T-cell (primary cell): ENCODE measurements at regions not wholly inside any gene's neighbourhood (a gene's known extent, or its start where the extent isn't known, plus 50 kb on each side); places are given as distances from the start of the nearest gene placed in this dataset.

Experiments
- ATAC-seq, 4 experiments: fragments of 200-7000 bp in 3 of 4; fragments of 150-1000 bp in 1 of 4; cut with Tn5 transposase; replicated peaks in 1 of 4; 1 replicate in 3 of 4; 2 replicates in 1 of 4; pipeline ENCODE4 v1.10.0; 2021; ENCODE audit warnings: moderate library complexity in 3 of 4, mild to moderate bottlenecking in 2 of 4, moderate number of reproducible peaks in 1 of 4
- CTCF ChIA-PET, 2 donors: fragments of 300-600 bp; sonication (Branson Sonifier 250); formaldehyde crosslinking; loops; one replicate each; lab custom pipeline; 2022; ENCODE audit warnings: antibody characterized with exemption in 2 of 2; lab: Charles Lee
- POLR2A ChIA-PET, 2 donors: fragments of 300-600 bp; sonication (Branson Sonifier 250); formaldehyde crosslinking; loops; one replicate each; lab custom pipeline; 2022; ENCODE audit warnings: antibody characterized with exemption in 2 of 2; lab: Charles Lee
- DNase-seq, 35 experiments: peaks; one replicate each; pipeline versions ENCODE4 v3.0.0 to v3.0.0-alpha.2; 2013 to 2023
- H3K27ac ChIP-seq: one replicate; pipeline ENCODE4 v1.5.1; 2013; ENCODE audit warnings: low read length
- H3K27me3 ChIP-seq, 2 experiments: replicated peaks in 1 of 2; 1 replicate in 1 of 2; 2 replicates in 1 of 2; pipeline versions ENCODE4 v1.6.1 to v1.7.0; 2013; ENCODE audit warnings: low read length in 1 of 2, mixed read lengths in 1 of 2; ENCODE audit not compliant: control insufficient read depth in 2 of 2, insufficient read depth in 2 of 2; ENCODE audit errors: extremely low read depth in 1 of 2
- H3K36me3 ChIP-seq, 2 donors: 1 replicate in 1 of 2; 2 replicates in 1 of 2; pipeline versions ENCODE4 v1.6.1 to v1.7.0; 2013; ENCODE audit warnings: low read length in 1 of 2; ENCODE audit not compliant: control insufficient read depth in 2 of 2, insufficient read depth in 1 of 2; ENCODE audit errors: extremely low read depth in 1 of 2
- H3K4me1 ChIP-seq, 2 experiments: 1 replicate in 1 of 2; 2 replicates in 1 of 2; pipeline versions ENCODE4 v1.6.1 to v1.7.0; 2013; ENCODE audit warnings: low read length in 2 of 2, mixed read lengths in 1 of 2; ENCODE audit not compliant: insufficient read depth in 2 of 2, control insufficient read depth in 1 of 2; ENCODE audit errors: extremely low read depth in 1 of 2
- H3K4me3 ChIP-seq, 2 donors: 1 replicate in 1 of 2; 2 replicates in 1 of 2; pipeline versions ENCODE4 v1.5.1 to v1.7.0; 2013; ENCODE audit warnings: mild to moderate bottlenecking in 2 of 2, low read length in 1 of 2, moderate library complexity in 1 of 2; ENCODE audit not compliant: control insufficient read depth in 1 of 2; ENCODE audit errors: extremely low read depth in 1 of 2
- H3K9me3 ChIP-seq: 2 replicates; pipeline ENCODE4 v1.7.0; 2013
- H3K27ac Mint-ChIP-seq, 2 donors: one replicate each; pipeline ENCODE4 v1.8.0; 2020 to 2021; ENCODE audit warnings: mild to moderate bottlenecking in 2 of 2, mixed read lengths in 2 of 2
- H3K27me3 Mint-ChIP-seq, 2 donors: one replicate each; pipeline ENCODE4 v1.8.0; 2021 to 2022; ENCODE audit warnings: mixed read lengths in 2 of 2
- H3K36me3 Mint-ChIP-seq: one replicate; pipeline ENCODE4 v1.8.0; 2021; ENCODE audit warnings: mixed read lengths
- H3K4me1 Mint-ChIP-seq, 3 donors: one replicate each; pipeline ENCODE4 v1.8.0; 2020 to 2022; ENCODE audit warnings: mixed read lengths in 3 of 3, mild to moderate bottlenecking in 1 of 3
- H3K4me3 Mint-ChIP-seq, 3 donors: one replicate each; pipeline ENCODE4 v1.8.0; 2020 to 2022; ENCODE audit warnings: mild to moderate bottlenecking in 3 of 3, mixed read lengths in 3 of 3, moderate library complexity in 3 of 3
- H3K9me3 Mint-ChIP-seq, 3 donors: one replicate each; pipeline ENCODE4 v1.8.0; 2020 to 2022; ENCODE audit warnings: mixed read lengths in 3 of 3
- whole genome bisulfite sequencing: methylation state at CpG from one replicate; pipeline ENCODE4 v1.1.5; 2013; ENCODE audit warnings: missing lambda C conversion rate; ENCODE audit not compliant: insufficient coverage; 5-methylcytosine and 5-hydroxymethylcytosine counted together

- no peaks in the 10 kb centered on the region for H3K36me3 ChIP-seq
- POLR2A ChIA-PET: no interaction called here
- H3K4me1 ChIP-seq: no peaks in the 10 kb centered on the region
- Mint-ChIP-seq H3K27ac (no peak overlapping the region), H3K4me1 (no peaks in the 10 kb centered on the region), H3K36me3 (no peaks in the 10 kb centered on the region), H3K4me3 (no peak overlapping the region), H3K27me3 (peaks cover 5 to 20% of the 10 kb centered on the region in 2 donors), H3K9me3 (no peaks in the 10 kb centered on the region)
- no CpG with 5 or more reads among the region's 1 CpG for WGBS
- H3K9me3 ChIP-seq: no peaks in the 10 kb centered on the region
- H3K4me3 ChIP-seq: no peak overlapping the region
- CTCF ChIA-PET: no interaction called here
- DNase-seq: no peak
- H3K27me3 ChIP-seq: peaks cover 0 to 14% of the 10 kb centered on the region in 2 experiments
- ATAC-seq: no peak
- no peak overlapping the region for H3K27ac ChIP-seq
Measured at GRCh38 chr5:168156170-168156569, 135.3 kb upstream of the WWC1 start.

- ATAC-seq: no peak
- no peaks in the 10 kb centered on the region for H3K9me3 ChIP-seq
- no peak overlapping the region for H3K4me3 ChIP-seq
- Mint-ChIP-seq H3K36me3 (no peaks in the 10 kb centered on the region), H3K4me3 (no peak overlapping the region), H3K27ac (no peak overlapping the region), H3K9me3 (no peaks in the 10 kb centered on the region), H3K4me1 (no peaks in the 10 kb centered on the region), H3K27me3 (peaks cover 4 to 20% of the 10 kb centered on the region in 2 donors)
- WGBS: 88% methylated on average over 2 of the region's 2 CpGs
- peaks cover 0 to 11% of the 10 kb centered on the region in 2 experiments for H3K27me3 ChIP-seq
- ChIA-PET POLR2A (no interaction called here), CTCF (no interaction called here)
- H3K27ac ChIP-seq: no peak overlapping the region
- no peaks in the 10 kb centered on the region for H3K36me3 ChIP-seq
- no peaks in the 10 kb centered on the region for H3K4me1 ChIP-seq
- no peak for DNase-seq
Measured at GRCh38 chr5:168157141-168157540, 134.3 kb upstream of the WWC1 start.

GRCh38 chr5:168159425-168159824, 132.0 kb upstream of the WWC1 start:
- no peaks in the 10 kb centered on the region for H3K4me1 Mint-ChIP-seq
- no peaks in the 10 kb centered on the region for H3K9me3 Mint-ChIP-seq
- no peaks in the 10 kb centered on the region for H3K36me3 Mint-ChIP-seq
- no peak overlapping the region for H3K4me3 ChIP-seq
- peaks cover 4 to 15% of the 10 kb centered on the region in 2 donors for H3K27me3 Mint-ChIP-seq
- ChIA-PET CTCF (no interaction called here), POLR2A (no interaction called here)
- no peak overlapping the region for H3K4me3 Mint-ChIP-seq
- WGBS: no CpG with 5 or more reads among the region's 3 CpGs
- no peak overlapping the region for H3K27ac Mint-ChIP-seq
- DNase-seq (peak in 1 of 35 experiments; percentile 10), ATAC-seq (no peak)
- no peaks in the 10 kb centered on the region for H3K9me3 ChIP-seq
- H3K4me1 ChIP-seq: no peaks in the 10 kb centered on the region
- no peaks in the 10 kb centered on the region for H3K36me3 ChIP-seq
- peaks cover 0 to 7% of the 10 kb centered on the region in 2 experiments for H3K27me3 ChIP-seq
- H3K27ac ChIP-seq: no peak overlapping the region

- Histone ChIP-seq H3K27me3 (peaks cover 0 to 2% of the 10 kb centered on the region in 2 experiments), H3K4me1 (peaks cover 7 to 8% of the 10 kb centered on the region in 2 experiments), H3K36me3 (no peaks in the 10 kb centered on the region), H3K4me3 (no peak overlapping the region), H3K9me3 (no peaks in the 10 kb centered on the region), H3K27ac (no peak overlapping the region)
- ATAC-seq: no peak
- WGBS: 96% methylated on average over 15 of the region's 16 CpGs
- DNase-seq: no peak
- POLR2A ChIA-PET: no interaction called here
- Mint-ChIP-seq H3K27me3 (peaks cover 2 to 7% of the 10 kb centered on the region in 2 donors), H3K9me3 (no peaks in the 10 kb centered on the region), H3K4me1 (peaks cover 0 to 17% (median 6%) of the 10 kb centered on the region in 3 donors), H3K4me3 (no peak overlapping the region), H3K27ac (no peak overlapping the region), H3K36me3 (no peaks in the 10 kb centered on the region)
- CTCF ChIA-PET: no interaction called here
Measured at GRCh38 chr5:168162464-168162863, 129.0 kb upstream of the WWC1 start.

- Histone ChIP-seq H3K27me3 (peaks cover 0 to 3% of the 10 kb centered on the region in 2 experiments), H3K4me1 (peaks cover 7 to 8% of the 10 kb centered on the region in 2 experiments), H3K27ac (no peak overlapping the region), H3K36me3 (no peaks in the 10 kb centered on the region), H3K9me3 (no peaks in the 10 kb centered on the region), H3K4me3 (no peak overlapping the region)
- Mint-ChIP-seq H3K36me3 (no peaks in the 10 kb centered on the region), H3K4me1 (peaks cover 0 to 17% (median 6%) of the 10 kb centered on the region in 3 donors), H3K27me3 (peaks cover 0 to 5% of the 10 kb centered on the region in 2 donors), H3K4me3 (no peak overlapping the region), H3K9me3 (no peaks in the 10 kb centered on the region), H3K27ac (no peak overlapping the region)
- DNase-seq (no peak), ATAC-seq (no peak)
- CTCF ChIA-PET: no interaction called here
- whole genome bisulfite sequencing: no CpG with 5 or more reads among the region's 3 CpGs
- POLR2A ChIA-PET: no interaction called here
Measured at GRCh38 chr5:168163966-168164365, 127.5 kb upstream of the WWC1 start.

- H3K27ac Mint-ChIP-seq: no peak overlapping the region
- Histone ChIP-seq H3K27ac (no peak overlapping the region), H3K4me1 (peaks cover 7 to 8% of the 10 kb centered on the region in 2 experiments), H3K9me3 (no peaks in the 10 kb centered on the region), H3K4me3 (no peak overlapping the region), H3K36me3 (no peaks in the 10 kb centered on the region), H3K27me3 (peaks cover 0 to 3% of the 10 kb centered on the region in 2 experiments)
- POLR2A ChIA-PET: no interaction called here
- CTCF ChIA-PET: no interaction called here
- no peak for DNase-seq
- peaks cover 0 to 17% (median 6%) of the 10 kb centered on the region in 3 donors for H3K4me1 Mint-ChIP-seq
- ATAC-seq: no peak
- WGBS: 48% methylated on average over 4 of the region's 9 CpGs
- no peaks in the 10 kb centered on the region for H3K9me3 Mint-ChIP-seq
- H3K4me3 Mint-ChIP-seq: no peak overlapping the region
- H3K36me3 Mint-ChIP-seq: no peaks in the 10 kb centered on the region
- H3K27me3 Mint-ChIP-seq: peaks cover 2 to 5% of the 10 kb centered on the region in 2 donors
Measured at GRCh38 chr5:168165221-168165914, 126.1 kb upstream of the WWC1 start.
